ENCODE measurements at regions not wholly inside any gene's neighbourhood (a gene's known extent, or its start where the extent isn't known, plus 50 kb on each side); places are given as distances from the start of the nearest gene placed in this dataset.
A peak's percentile ranks its signal among the peaks of the same experiment; 100 is the strongest.

DNA sequence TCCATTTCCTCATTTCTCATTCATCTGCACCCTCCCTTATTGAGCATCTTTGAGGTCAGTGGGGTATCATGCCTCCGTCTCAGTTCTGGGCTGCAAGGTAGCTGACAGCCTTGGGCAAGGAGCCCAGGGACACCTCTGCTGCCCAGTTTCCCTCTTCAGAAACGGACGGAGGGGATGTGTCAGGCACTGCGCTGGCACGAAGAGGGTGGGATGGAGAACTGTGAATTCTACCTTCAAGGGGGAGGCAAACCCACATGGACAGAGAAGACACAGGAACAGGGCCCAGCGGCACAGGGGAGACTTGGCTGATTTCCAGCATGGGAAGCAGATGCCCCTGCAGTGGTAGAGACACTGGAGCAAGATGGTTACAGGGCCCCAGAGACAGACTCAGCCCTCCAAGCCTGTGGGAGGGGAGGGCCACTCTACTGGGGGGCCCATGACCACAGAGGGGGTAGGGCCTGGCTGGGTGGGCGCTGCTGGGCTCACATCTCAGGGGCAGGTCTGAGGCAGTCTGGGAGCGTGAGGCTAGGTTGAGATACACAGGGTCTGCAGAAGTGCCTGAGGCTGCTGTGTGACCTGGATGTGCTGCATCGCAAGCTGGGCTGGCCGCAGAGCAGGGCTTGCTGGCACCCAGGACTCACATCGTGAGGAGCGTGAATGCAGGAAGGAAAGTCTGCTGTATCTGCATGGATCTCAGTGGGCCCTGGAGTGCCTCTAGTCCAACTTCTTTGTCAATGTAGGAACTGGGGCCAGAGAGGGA lies 92.3 kb downstream of the HS1BP3 start:
- in situ Hi-C loops (cut with HindIII; ENCODE audit: low sequenced_read_pairs), result no loop called here
- TF ChIP-seq CTCF (IDR thresholded peaks at IDR 0.05; ENCODE audit: low read depth, low read length), result no peak
- no peak for DNase-seq (ENCODE audit: low read depth, low spot score)
- no peak overlapping the region for H3K4me3 ChIP-seq (ENCODE audit: low read depth, low read length)

DNA sequence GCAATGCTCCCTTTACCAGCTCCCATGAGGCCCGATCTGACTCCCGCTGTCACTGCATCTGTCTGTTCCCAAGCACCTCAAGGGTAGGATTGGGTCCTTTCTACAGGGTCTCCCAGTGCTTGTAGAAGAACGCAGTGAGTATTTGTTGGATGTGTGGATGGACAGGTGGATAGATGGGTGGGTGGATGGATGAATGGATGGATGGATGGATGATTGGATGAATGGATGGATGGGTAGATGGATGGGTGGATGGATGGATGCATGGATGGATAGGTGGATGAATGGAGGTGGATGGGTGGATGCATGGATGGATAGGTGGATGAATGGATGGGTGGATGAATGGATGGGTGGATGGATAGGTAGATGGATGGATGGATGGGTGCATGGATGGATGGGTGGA lies 91.6 kb downstream of the HS1BP3 start:
- no peak overlapping the region for H3K4me3 ChIP-seq (ENCODE audit: low read depth, low read length)
- in situ Hi-C loops (cut with HindIII; ENCODE audit: low sequenced_read_pairs), result no loop called here
- no peak for DNase-seq (ENCODE audit: low read depth, low spot score)
- TF ChIP-seq CTCF (IDR thresholded peaks at IDR 0.05; ENCODE audit: low read depth, low read length), result no peak

- no peak overlapping the region for H3K4me3 ChIP-seq (ENCODE audit: low read depth, low read length)
- no peak for DNase-seq (ENCODE audit: low read depth, low spot score)
- in situ Hi-C loops (cut with HindIII; ENCODE audit: low sequenced_read_pairs), result no loop called here
- TF ChIP-seq CTCF (IDR thresholded peaks at IDR 0.05; ENCODE audit: low read depth, low read length), result no peak
Measured at GRCh38 chr2:20560011-20560410, 90.9 kb downstream of the HS1BP3 start.

DNA sequence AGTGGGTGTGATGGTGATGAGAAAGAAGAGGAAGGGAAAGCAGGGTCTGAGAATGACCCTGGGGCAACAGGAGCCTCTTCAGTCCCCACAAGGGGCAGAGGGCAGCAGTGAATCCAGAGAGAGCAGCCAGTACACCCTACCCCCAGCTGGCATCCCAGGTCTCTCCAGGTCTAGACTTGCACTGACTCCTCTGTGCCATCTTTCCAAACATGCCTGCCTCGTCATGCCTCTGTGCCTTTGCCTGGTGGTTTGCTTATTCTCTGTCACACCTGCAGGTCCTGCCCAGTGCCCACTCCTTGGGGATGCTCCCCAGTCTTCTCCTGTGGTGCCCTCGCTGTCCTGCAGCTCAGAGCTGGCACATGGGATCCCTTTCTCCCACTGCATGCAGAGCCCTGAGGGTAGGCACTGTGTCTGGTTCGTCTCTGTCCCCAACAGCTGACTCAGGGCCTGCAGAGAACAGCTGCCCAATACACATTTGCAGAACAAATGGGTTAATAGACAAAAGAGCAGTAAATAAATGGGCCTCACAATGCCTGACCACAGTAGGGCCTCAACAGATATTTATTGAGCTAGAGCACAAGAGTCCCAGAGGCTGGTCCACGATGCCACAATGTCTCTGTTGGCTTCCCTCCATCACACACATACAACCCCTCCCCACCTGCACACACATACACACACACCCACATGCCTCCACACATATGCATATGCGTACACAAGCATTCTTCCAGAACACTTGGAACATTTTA lies 89.8 kb downstream of the HS1BP3 start:
- no peak overlapping the region for H3K4me3 ChIP-seq (ENCODE audit: low read depth, low read length)
- no peak for TF ChIP-seq CTCF (IDR thresholded peaks at IDR 0.05; ENCODE audit: low read depth, low read length)
- in situ Hi-C loops (cut with HindIII; ENCODE audit: low sequenced_read_pairs), result no loop called here
- DNase-seq (ENCODE audit: low read depth, low spot score), result no peak

GRCh38 chr2:20561637-20562454 lies 89.1 kb downstream of the HS1BP3 start:
- H3K4me3 ChIP-seq (ENCODE audit: low read depth, low read length), result no peak overlapping the region
- in situ Hi-C loops (cut with HindIII; ENCODE audit: low sequenced_read_pairs), result no loop called here
- TF ChIP-seq CTCF (IDR thresholded peaks at IDR 0.05; ENCODE audit: low read depth, low read length), result no peak
- DNase-seq (ENCODE audit: low read depth, low spot score), result peak; percentile 92

GRCh38 chr2:20562540-20563225 lies 88.2 kb downstream of the HS1BP3 start:
- no peak for DNase-seq (ENCODE audit: low read depth, low spot score)
- peak; percentile 20 for TF ChIP-seq CTCF (IDR thresholded peaks at IDR 0.05; ENCODE audit: low read depth, low read length)
- no peak overlapping the region for H3K4me3 ChIP-seq (ENCODE audit: low read depth, low read length)
- in situ Hi-C loops (cut with HindIII; ENCODE audit: low sequenced_read_pairs), result no loop called here
